Neuronal stem cell (in vitro differentiated cells): ENCODE measurements at regions not wholly inside any gene's neighbourhood (a gene's known extent, or its start where the extent isn't known, plus 50 kb on each side); places are given as distances from the start of the nearest gene placed in this dataset.

Experiments used
- DNase-seq: peaks from one replicate; pipeline ENCODE4 v3.0.0-alpha.2; 2013; ENCODE audit warnings: low spot score
- H2AFZ ChIP-seq: one replicate; pipeline ENCODE4 v1.6.1; 2013; ENCODE audit warnings: mild to moderate bottlenecking, low read length, inconsistent platforms
- H2AK5ac ChIP-seq: 2 replicates; pipeline ENCODE4 v1.6.1; 2013; ENCODE audit warnings: low read depth, mild to moderate bottlenecking, inconsistent platforms, low read length, moderate library complexity, mixed read lengths
- H2BK120ac ChIP-seq: 2 replicates; pipeline ENCODE4 v1.6.1; 2013; ENCODE audit warnings: low read depth, mild to moderate bottlenecking, inconsistent platforms, low read length, moderate library complexity, mixed read lengths
- H2BK12ac ChIP-seq: one replicate; pipeline ENCODE4 v1.6.1; 2013; ENCODE audit warnings: low read length, inconsistent platforms
- H2BK15ac ChIP-seq: 2 replicates; pipeline ENCODE4 v1.6.1; 2013; ENCODE audit warnings: mild to moderate bottlenecking, low read length, inconsistent platforms, mixed read lengths
- H2BK5ac ChIP-seq: one replicate; pipeline ENCODE4 v1.6.1; 2013; ENCODE audit warnings: inconsistent platforms, mild to moderate bottlenecking, low read length, moderate library complexity
- H3K14ac ChIP-seq: one replicate; pipeline ENCODE4 v1.6.1; 2013; ENCODE audit warnings: low read length, inconsistent platforms
- H3K18ac ChIP-seq: 2 replicates; pipeline ENCODE4 v1.6.1; 2013; ENCODE audit warnings: low read length, inconsistent platforms
- H3K23ac ChIP-seq: 2 replicates; pipeline ENCODE4 v1.6.1; 2013; ENCODE audit warnings: low read depth, mild to moderate bottlenecking, mixed read lengths, low read length, inconsistent platforms; ENCODE audit not compliant: poor library complexity
- H3K27ac ChIP-seq: replicated peaks from 3 replicates; pipeline ENCODE4 v1.5.1; 2013; ENCODE audit warnings: low read length, inconsistent platforms
- H3K27me3 ChIP-seq, 3 experiments: 2 replicates each; pipeline ENCODE4 v1.6.1; 2013; ENCODE audit warnings: low read length in 3 of 3, mild to moderate bottlenecking in 2 of 3, inconsistent platforms in 1 of 3, low read depth in 1 of 3, mixed read lengths in 1 of 3, moderate library complexity in 1 of 3; ENCODE audit not compliant: control insufficient read depth in 3 of 3, insufficient read depth in 3 of 3
- H3K36me3 ChIP-seq, 2 donors: replicated peaks in 1 of 2; 2 replicates each; pipeline ENCODE4 v1.6.1; 2013; ENCODE audit warnings: low read length in 2 of 2; ENCODE audit not compliant: control insufficient read depth in 2 of 2, insufficient read depth in 2 of 2
- H3K4ac ChIP-seq: 2 replicates; pipeline ENCODE4 v1.6.1; 2013; ENCODE audit warnings: inconsistent platforms, mild to moderate bottlenecking, low read length, moderate library complexity
- H3K4me1 ChIP-seq, 2 donors: 1 replicate in 1 of 2; 2 replicates in 1 of 2; pipeline ENCODE4 v1.6.1; 2013; ENCODE audit warnings: low read length in 2 of 2, low read depth in 1 of 2; ENCODE audit not compliant: control insufficient read depth in 2 of 2, insufficient read depth in 1 of 2
- H3K4me2 ChIP-seq: one replicate; pipeline ENCODE4 v1.6.1; 2013; ENCODE audit warnings: mild to moderate bottlenecking, low read length, inconsistent platforms; ENCODE audit not compliant: insufficient read depth, poor library complexity, severe bottlenecking
- H3K4me3 ChIP-seq, 2 donors: 2 replicates each; pipeline ENCODE4 v1.5.1; 2013; ENCODE audit warnings: low read length in 2 of 2, mild to moderate bottlenecking in 2 of 2, inconsistent platforms in 1 of 2, moderate library complexity in 1 of 2
- H3K79me1 ChIP-seq: one replicate; pipeline ENCODE4 v1.6.1; 2013; ENCODE audit warnings: low read depth, mild to moderate bottlenecking, inconsistent platforms, low read length, moderate library complexity
- H3K9ac ChIP-seq: one replicate; pipeline ENCODE4 v1.6.1; 2013; ENCODE audit warnings: mild to moderate bottlenecking, low read depth, low read length, inconsistent platforms; ENCODE audit not compliant: poor library complexity
- H3K9me3 ChIP-seq, 2 donors: replicated peaks in 1 of 2; 2 replicates each; pipeline versions ENCODE3 to v1.6.1; 2013; ENCODE audit warnings: low read length in 2 of 2, mild to moderate bottlenecking in 2 of 2, inconsistent platforms in 1 of 2, low read depth in 1 of 2, mixed read lengths in 1 of 2, moderate library complexity in 1 of 2; ENCODE audit not compliant: control insufficient read depth in 2 of 2, insufficient read depth in 1 of 2
- H4K8ac ChIP-seq: one replicate; pipeline ENCODE4 v1.6.1; 2013; ENCODE audit warnings: low read depth, mild to moderate bottlenecking, inconsistent platforms, low read length, moderate library complexity
- H4K91ac ChIP-seq: one replicate; pipeline ENCODE4 v1.6.1; 2013; ENCODE audit warnings: low read length, low read depth, mild to moderate bottlenecking, inconsistent platforms; ENCODE audit not compliant: poor library complexity
- WGBS, 2 donors: extraction: QIAGEN DNeasy Blood & Tissue Kit; methylation state at CpG; one replicate each; pipeline ENCODE4 v1.1.7; 2013; ENCODE audit warnings: missing lambda C conversion rate in 2 of 2, mixed read lengths in 1 of 2; ENCODE audit not compliant: insufficient read length in 2 of 2, insufficient replicate concordance in 1 of 2; ENCODE audit errors: extremely low coverage in 2 of 2; 5-methylcytosine and 5-hydroxymethylcytosine counted together

GRCh38 chr1:230498704-230499103 lies 72.6 kb upstream of the PGBD5 start:
- no peaks in the 10 kb centered on the region for H3K4me1 ChIP-seq
- H3K4ac ChIP-seq, result no peak overlapping the region
- H2AK5ac ChIP-seq, result no peak overlapping the region
- H2AFZ ChIP-seq, result no peak overlapping the region
- no peak overlapping the region for H2BK5ac ChIP-seq
- H2BK15ac ChIP-seq, result no peak overlapping the region
- H4K91ac ChIP-seq, result no peak overlapping the region
- H2BK120ac ChIP-seq, result no peak overlapping the region
- H3K9ac ChIP-seq, result no peak overlapping the region
- no peak overlapping the region for H3K4me3 ChIP-seq
- no peak overlapping the region for H3K23ac ChIP-seq
- no peak overlapping the region for H3K27ac ChIP-seq
- H3K27me3 ChIP-seq, result peaks cover 0 to 6% (median 0%) of the 10 kb centered on the region in 3 experiments
- no peaks in the 10 kb centered on the region for H3K36me3 ChIP-seq
- H3K18ac ChIP-seq, result no peak overlapping the region
- peaks cover 0 to 3% of the 10 kb centered on the region in 2 donors for H3K9me3 ChIP-seq
- no peak for DNase-seq
- H3K14ac ChIP-seq, result no peak overlapping the region
- no peak overlapping the region for H3K4me2 ChIP-seq
- no peaks in the 10 kb centered on the region for H3K79me1 ChIP-seq
- no peak overlapping the region for H2BK12ac ChIP-seq
- no CpG with 5 or more reads among the region's 6 CpGs for WGBS, 2 donors
- no peak overlapping the region for H4K8ac ChIP-seq

- WGBS, 2 donors, result no CpG with 5 or more reads among the region's 3 CpGs
- no peak overlapping the region for H2AFZ ChIP-seq
- no peak overlapping the region for H2AK5ac ChIP-seq
- no peak overlapping the region for H3K14ac ChIP-seq
- H3K18ac ChIP-seq, result no peak overlapping the region
- H3K23ac ChIP-seq, result no peak overlapping the region
- no peaks in the 10 kb centered on the region for H3K36me3 ChIP-seq
- DNase-seq, result no peak
- H4K8ac ChIP-seq, result no peak overlapping the region
- no peak overlapping the region for H2BK15ac ChIP-seq
- no peak overlapping the region for H3K4me3 ChIP-seq
- H2BK12ac ChIP-seq, result no peak overlapping the region
- no peak overlapping the region for H2BK120ac ChIP-seq
- peaks cover 0 to 3% of the 10 kb centered on the region in 2 donors for H3K9me3 ChIP-seq
- no peak overlapping the region for H3K27ac ChIP-seq
- H3K9ac ChIP-seq, result no peak overlapping the region
- H3K27me3 ChIP-seq, result peaks cover 0 to 6% (median 0%) of the 10 kb centered on the region in 3 experiments
- H3K79me1 ChIP-seq, result no peaks in the 10 kb centered on the region
- H3K4ac ChIP-seq, result no peak overlapping the region
- no peaks in the 10 kb centered on the region for H3K4me1 ChIP-seq
- no peak overlapping the region for H3K4me2 ChIP-seq
- no peak overlapping the region for H2BK5ac ChIP-seq
- H4K91ac ChIP-seq, result no peak overlapping the region
Measured at GRCh38 chr1:230496451-230496850, 70.3 kb upstream of the PGBD5 start.

- no peak overlapping the region for H3K4ac ChIP-seq
- H3K23ac ChIP-seq, result no peak overlapping the region
- no peak overlapping the region for H4K91ac ChIP-seq
- no peak for DNase-seq
- no peak overlapping the region for H3K18ac ChIP-seq
- H3K14ac ChIP-seq, result no peak overlapping the region
- no peak overlapping the region for H2AFZ ChIP-seq
- peaks cover 0 to 3% of the 10 kb centered on the region in 2 donors for H3K9me3 ChIP-seq
- no peak overlapping the region for H3K9ac ChIP-seq
- no peak overlapping the region for H2AK5ac ChIP-seq
- H3K4me1 ChIP-seq, result no peaks in the 10 kb centered on the region
- H3K4me2 ChIP-seq, result no peak overlapping the region
- H3K27me3 ChIP-seq, result peaks cover 0 to 6% (median 0%) of the 10 kb centered on the region in 3 experiments
- no peak overlapping the region for H2BK120ac ChIP-seq
- WGBS, 2 donors, result no CpG with 5 or more reads among the region's 11 CpGs
- no peak overlapping the region for H3K27ac ChIP-seq
- no peak overlapping the region for H2BK12ac ChIP-seq
- H2BK15ac ChIP-seq, result no peak overlapping the region
- no peaks in the 10 kb centered on the region for H3K79me1 ChIP-seq
- no peak overlapping the region for H3K4me3 ChIP-seq
- no peak overlapping the region for H2BK5ac ChIP-seq
- no peaks in the 10 kb centered on the region for H3K36me3 ChIP-seq
- H4K8ac ChIP-seq, result no peak overlapping the region
Measured at GRCh38 chr1:230495891-230496385, 69.8 kb upstream of the PGBD5 start.

- no peak overlapping the region for H3K4ac ChIP-seq
- H2AK5ac ChIP-seq, result no peak overlapping the region
- H4K8ac ChIP-seq, result no peak overlapping the region
- peaks cover 0 to 6% (median 0%) of the 10 kb centered on the region in 3 experiments for H3K27me3 ChIP-seq
- no CpG with 5 or more reads among the region's 4 CpGs for WGBS, 2 donors
- H3K79me1 ChIP-seq, result no peaks in the 10 kb centered on the region
- H2AFZ ChIP-seq, result no peak overlapping the region
- H3K27ac ChIP-seq, result no peak overlapping the region
- no peak overlapping the region for H3K18ac ChIP-seq
- no peak overlapping the region for H3K4me2 ChIP-seq
- no peak overlapping the region for H3K4me3 ChIP-seq
- no peak overlapping the region for H3K23ac ChIP-seq
- H2BK15ac ChIP-seq, result no peak overlapping the region
- no peak overlapping the region for H3K9ac ChIP-seq
- no peak overlapping the region for H2BK5ac ChIP-seq
- no peak overlapping the region for H3K14ac ChIP-seq
- DNase-seq, result no peak
- H2BK12ac ChIP-seq, result no peak overlapping the region
- H3K4me1 ChIP-seq, result no peaks in the 10 kb centered on the region
- no peaks in the 10 kb centered on the region for H3K36me3 ChIP-seq
- peaks cover 0 to 3% of the 10 kb centered on the region in 2 donors for H3K9me3 ChIP-seq
- H2BK120ac ChIP-seq, result no peak overlapping the region
- H4K91ac ChIP-seq, result no peak overlapping the region
Measured at GRCh38 chr1:230495076-230495475, 68.9 kb upstream of the PGBD5 start.
